AG08396 (cell line): ENCODE measurements at regions not wholly inside any gene's neighbourhood (a gene's known extent, or its start where the extent isn't known, plus 50 kb on each side); places are given as distances from the start of the nearest gene placed in this dataset.
"Not testable (repeated sequence)": the region's sequence is repeated elsewhere in the genome, so short reads cannot be mapped to it uniquely, and the experiment has no call there.

Experiments used
- DNase-seq: peaks from one replicate; pipeline ENCODE4 v3.0.0; 2012; ENCODE audit warnings: low spot score, mixed read lengths

DNA sequence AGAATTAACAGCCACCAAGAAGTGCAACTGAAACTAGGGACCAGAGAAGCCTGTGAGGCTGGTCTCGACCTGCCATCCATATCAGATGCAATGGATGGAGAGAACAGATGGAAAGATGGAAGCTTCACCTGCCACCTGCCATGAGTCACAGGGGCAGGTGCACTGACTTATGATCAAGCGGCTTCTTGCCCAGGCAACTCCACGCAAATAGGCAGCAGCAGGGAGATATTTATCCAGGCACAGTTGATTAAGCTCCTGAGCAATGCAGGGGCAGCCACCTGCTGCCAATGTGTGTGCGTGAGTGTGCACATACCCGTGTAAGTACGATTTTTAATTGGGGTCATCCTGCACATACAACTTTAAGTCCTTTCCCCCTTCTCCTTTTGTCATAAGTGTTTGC lies 174.2 kb downstream of the PTPRU start:
- no peak for DNase-seq

DNA sequence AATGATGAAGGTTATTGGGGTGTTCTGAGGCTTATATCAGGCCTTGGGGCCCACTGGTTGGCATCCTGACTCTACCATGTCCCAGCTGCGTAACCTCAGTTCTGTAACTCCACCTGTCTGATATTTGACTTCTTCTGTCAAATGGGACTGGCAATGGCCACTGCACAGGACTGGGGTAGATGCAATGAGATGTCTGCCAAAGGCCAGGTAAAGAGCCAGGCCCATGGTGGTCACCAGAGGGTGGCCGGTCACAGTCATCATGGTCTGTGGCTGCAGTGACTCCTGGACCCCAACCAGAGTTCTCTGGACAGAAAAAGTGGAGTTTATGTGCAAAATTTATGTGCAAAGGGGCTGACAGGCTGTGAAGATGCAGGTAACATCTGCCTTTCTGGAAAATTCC lies 173.3 kb downstream of the PTPRU start:
- no peak for DNase-seq

DNA sequence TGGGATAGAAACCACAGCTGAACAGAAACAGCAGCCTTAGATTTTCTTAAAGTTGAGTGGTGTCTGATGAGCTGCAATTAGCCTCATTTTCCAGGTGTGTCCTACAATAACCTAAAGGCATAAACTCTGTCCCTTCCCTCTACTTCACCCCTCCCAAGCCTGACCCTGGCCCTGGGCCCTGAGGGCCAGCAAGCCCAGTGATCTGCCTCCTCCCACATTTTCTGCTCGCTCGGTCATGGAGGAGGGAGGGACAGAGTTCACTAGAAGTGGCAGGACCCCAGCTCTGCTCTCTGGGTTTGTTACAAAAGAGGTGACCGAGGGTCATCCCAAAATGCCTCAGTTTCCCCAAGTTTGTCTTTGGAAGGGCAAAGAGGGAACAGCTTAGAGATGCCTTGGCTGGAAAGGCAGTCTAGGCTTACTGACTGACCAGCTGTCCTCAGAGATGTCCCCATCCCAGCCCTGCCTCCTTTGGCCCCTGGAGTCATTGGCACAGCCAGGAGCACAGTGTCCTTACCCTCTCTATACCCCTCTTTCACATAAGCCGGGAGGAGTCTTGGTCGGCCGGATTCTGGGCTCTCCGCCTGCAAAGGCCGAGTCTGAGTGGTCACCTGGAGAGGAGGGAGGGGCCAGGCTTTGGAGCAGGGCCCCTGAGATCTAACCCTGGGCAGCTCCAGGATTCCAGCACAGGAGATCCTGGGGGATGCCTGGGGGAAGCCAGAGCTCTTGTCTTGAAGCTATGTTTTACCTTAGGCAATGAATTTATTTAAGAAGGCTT lies 172.7 kb downstream of the PTPRU start:
- DNase-seq = no peak

DNA sequence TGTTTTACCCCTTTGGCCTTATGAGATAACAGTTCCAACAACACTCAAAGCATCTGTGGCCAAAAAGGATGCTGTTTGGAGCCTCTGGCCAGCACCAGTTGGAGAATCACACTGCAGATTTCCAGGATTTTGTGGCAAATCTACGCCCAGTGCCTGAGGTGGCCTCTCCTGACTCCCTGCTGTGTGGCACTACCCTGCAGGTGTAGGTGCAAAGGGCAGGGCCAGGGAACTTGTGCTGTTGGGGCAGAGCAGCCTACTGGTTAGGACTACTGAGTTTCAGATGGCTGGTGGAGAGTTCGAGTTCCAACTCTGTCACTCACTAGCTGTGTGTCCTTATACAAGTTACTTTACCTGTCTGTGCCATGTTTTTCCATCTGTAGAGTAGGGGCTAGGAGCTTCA lies 170.5 kb downstream of the PTPRU start:
- DNase-seq = no peak

DNA sequence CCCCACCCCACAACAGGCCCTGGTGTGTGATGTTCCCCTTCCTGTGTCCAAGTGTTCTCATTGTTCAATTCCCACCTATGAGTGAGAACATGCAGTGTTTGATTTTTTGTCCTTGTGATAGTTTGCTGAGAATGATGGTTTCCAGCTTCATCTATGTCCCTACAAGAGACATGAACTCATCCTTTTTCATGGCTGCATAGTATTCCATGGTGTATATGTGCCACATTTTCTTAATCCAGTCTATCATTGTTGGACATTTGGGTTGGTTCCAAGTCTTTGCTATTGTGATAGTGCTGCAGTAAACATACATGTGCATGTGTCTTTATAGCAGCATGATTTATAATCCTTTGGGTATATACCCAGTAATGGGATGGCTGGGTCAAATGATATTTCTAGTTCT lies 163.9 kb downstream of the PTPRU start:
- not testable (repeated sequence) for DNase-seq

DNA sequence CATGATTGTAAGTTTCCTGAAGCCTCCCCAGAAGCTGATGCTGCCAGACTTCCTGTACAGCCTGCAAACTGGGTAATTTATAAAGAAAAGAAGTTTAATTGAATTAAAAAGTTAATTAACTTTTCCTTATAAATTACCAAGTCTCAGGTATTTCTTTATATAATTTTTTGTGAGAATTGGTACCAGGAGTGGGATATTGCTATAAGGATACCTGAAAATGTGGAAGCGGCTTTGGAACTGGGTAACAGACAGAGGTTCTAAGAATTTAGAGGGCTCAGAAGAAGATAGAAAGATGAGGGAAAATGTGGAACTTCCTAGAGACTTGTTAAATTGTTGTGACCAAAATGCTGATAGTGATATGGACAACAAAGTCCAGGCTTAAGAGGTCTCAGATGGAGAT lies 163.1 kb downstream of the PTPRU start:
- no peak for DNase-seq

DNA sequence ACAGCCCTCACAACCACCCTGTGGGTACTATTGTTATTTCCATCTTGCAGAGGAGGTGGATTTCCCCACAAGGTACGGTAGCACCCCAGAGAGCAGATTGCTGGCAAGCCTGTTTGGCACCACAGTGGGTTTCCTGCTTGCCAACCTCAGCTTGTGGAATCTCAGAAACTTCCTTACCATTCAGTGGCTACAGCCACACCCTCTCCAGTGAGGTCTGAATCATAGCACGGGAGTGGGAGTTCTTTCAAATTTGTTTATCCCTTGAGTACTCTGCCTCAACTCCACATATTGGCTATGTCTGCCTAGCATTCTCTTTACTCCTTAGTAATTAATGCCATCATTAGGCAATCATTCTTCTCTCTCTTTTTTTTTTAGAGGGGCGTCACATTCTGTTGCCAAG lies 162.1 kb downstream of the PTPRU start:
- no peak for DNase-seq

DNA sequence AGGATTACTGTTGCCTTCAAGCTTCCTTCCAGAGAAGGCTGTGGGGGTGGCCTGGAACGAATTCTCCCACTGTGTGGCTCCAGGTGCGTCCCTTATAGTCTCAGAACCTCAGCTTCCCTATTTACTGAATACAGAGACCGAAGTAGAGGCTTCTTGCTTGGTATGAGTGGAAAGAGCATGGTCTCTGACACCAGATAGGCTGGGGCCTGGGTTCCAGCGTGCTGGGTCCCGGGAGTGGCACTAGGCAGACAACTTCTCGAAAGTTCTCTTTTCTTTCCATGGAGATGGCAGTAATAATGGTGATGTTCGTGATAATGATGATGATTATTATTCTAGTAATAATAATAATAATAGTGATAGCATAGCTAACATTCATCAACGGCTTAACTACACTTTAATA lies 161.7 kb downstream of the PTPRU start:
- no peak for DNase-seq

DNA sequence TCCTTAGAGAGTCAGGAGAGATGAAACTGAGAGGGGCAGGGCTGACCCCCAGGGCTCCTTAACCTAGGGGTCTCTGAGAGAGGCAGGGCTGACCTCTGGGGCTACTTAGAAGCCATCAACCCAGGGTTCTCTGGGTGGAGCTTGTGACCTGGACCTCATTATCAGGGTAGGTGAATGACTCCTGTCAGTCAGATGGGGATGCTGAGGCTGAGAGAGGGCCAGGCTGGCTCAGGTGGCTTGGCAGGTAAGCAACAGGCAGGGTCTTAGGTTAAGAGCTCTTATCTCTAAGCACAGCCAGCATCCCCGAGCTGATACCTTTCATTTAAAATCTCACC lies 160.9 kb downstream of the PTPRU start:
- DNase-seq = no peak

DNA sequence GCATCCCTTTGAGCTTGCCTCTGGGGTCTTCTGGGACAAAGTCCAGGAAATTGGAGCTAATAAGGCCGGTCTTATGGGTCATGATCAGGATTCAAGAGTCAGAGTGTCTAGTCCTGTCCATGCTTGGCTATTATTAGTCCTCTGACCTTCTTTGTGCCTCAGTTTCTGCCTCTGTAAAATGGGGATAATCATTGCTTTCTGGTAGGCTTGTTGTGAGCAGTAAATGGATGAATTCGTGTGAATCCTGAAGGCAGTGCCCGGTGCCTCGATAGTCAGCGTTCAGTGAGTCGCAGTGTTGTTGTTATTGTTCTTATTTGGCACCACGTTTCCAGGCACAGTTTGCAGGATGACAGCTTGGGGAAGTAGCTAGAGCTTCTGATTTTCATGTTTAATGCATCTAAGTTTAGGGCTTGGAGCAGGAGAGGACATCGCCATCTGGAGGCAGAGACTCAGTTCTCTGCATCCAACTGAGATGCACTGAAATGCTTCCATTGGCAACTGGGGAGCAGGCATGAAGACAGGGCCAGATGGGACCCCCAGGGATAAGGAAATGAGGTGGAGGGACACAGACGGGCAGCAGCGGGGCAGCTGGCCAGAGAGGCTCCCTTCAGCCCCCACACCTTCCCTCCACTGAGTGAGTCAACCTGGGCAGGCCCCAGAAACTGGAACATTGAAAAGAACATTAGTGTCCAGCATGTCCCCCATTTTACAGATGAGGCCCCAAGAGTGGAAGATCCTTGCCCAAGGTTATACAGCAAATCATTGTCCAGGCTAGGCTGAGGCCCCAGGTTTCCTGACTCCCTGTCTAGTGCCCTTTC lies 160.3 kb downstream of the PTPRU start:
- no peak for DNase-seq

DNA sequence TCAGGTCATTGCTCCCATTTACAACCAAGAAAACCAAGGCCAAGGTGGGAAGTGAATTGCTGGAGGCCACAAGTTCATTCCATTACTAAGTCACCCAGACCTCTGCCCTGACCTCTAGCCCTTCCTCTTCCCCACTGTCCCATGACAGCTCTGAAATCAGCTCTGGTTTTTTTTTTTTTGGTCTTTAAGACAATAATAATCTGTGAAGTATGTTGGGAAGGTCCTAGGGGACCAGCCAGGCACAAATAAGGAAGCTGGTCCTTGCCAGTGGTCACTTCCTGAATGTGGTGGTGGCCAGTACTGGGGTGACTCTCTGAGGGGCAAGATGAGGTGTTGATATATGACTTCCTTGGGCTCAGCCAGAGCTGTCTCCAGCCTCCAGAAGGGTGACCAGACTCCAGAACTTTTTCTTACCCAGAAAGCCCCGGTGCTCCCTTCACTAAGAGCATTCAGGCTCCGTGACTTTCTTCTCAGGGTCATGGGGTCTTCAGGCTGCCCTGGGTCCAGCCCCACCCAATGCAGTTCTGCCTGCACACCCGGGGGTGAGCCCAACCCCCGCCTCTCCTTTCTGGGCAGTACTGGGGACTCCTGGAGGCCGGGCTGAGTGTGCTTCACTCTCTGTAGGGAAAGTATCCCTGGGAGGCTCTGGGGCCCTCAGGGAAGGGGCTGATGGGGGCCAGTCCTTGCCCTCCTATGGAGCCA lies 159.6 kb downstream of the PTPRU start:
- no peak for DNase-seq

DNA sequence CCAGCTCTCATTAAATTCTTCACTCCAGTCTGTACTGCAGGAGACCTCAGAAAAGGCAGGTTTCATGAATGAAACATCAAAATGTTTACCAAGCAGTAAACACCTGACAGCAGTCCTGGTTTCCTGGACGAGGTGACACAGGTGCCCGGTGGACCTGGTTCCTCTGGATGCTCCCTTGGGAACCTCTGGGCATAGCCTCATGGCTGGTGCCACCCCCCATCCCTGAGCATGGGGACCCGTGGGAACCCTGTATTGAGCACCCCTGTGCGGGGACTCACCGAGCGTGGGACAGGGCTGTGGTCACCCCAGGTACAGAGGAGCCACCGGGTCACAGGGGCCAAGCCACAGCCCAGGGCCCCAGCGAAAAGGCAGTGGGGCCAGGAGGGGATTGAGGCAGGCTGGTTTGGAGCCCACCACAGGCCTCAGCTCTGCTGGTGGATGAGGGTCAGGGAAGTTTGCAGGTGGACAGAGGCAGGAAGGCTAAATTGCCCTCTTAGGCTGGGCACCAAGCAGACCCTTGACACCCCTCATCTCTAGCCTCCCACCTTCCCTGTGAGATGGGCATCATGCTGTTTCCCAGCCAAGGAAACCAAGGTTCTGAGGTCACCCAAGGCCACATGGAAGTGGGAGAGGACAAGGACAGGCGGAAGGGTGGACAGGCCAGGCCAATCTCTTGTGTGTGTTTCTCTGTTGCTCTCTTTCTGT lies 158.4 kb downstream of the PTPRU start:
- DNase-seq = no peak

DNA sequence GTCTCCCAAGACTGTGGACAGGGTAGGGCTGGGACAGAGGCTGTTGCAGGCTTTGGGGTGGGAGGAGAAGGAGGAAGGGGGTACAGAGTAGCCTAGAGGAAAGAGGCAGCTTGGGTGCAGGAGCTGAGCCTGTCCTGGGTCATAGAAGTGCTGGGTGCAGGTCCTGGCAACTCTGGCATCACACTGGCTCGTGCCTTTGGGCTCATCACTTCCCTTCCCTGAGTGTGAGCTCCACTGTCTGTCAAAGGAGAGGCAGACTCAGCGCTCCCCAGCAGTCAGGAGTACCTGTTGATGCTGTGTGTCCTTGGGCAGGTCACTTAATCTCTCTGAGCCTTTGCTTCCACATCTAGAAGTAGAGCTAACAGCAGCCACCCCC lies 157.1 kb downstream of the PTPRU start:
- DNase-seq = no peak

DNA sequence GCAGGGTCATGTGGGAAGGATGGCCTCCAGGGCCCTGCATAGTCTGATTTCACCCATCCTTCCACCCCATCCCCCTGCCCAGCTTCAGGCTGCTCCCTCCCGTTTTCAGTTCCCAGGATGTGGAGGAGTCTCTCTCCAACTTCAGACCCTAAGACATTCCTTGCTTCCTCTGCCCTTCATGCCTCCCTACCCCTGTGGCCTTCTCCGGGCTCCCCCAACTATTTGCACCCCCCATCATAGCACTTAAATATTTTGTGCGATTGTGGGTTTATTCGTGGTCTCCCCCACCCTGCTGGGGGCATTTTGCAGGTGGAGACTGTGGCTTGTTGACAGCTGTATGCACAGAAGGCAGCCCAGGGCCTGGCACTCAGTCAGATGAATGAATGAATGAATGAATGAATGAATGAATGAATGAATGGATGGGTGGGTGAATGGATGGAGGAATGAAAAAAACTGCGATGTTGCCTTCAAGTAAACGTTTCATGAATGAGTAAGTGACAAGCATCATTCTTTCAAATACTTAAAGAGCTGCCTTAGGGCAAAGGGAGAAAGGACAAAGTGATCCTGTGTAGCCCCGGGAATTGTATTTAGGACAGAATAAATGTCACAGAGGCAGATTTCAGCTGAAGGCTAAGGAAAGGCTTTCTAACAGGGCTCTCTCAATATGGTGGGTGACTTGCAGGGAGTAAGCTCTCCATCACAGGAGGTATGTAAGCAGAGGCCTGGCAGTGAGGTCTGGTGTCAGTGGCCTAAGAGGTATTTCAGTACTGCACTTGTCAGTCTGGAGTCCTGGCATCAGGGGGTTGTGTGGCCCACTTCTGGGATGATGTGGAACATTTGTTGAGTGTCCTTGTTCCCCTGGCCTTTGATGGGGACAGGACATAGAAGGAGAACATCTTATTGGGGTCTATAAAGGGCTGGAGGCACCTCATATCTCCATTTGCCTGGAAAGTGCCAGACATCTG lies 156.4 kb downstream of the PTPRU start:
- DNase-seq = no peak

DNA sequence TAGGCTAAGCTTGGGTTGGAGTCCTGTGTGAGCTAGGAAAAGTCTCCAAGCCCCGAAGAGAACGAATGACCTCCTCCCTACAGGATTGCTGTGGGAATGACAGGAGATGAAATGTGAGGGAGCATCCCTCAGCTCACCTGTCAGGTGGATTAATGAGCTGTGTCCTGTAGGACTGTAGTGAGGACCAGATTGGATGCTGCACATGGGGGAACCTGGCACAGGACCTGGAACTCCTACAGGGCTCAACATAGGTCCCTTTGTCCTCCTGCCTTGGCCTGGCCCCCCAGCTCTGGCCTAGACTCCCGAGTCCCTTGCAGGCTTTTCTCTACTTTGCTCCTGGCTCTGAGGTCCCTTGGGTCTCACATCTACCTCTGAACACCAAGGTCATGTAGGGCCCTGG lies 155.7 kb downstream of the PTPRU start:
- no peak for DNase-seq

DNA sequence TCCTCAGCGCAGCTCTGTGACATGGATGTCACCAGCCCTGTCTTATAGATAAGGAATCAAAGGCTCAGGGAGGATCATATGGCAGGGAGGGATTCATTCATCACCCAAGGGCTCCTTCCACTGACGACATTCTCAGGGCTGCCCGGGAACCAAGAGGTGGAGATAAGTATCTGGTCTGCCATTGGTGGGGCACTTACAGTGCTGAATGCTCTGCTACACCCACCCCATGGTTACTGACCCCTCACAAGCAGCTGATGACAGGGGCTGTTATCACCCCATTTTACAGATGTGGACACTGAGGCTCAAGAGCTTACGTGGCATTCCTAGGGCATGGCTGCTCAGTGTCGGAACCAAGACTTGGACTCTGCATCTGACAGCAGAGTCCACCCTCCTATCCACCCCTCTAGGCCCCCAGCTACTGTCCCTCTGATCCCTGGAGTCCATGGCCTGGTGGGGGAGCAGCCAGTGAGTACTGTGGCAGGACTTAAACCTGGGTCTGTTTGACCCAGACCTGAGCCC lies 155.1 kb downstream of the PTPRU start:
- DNase-seq = no peak

DNA sequence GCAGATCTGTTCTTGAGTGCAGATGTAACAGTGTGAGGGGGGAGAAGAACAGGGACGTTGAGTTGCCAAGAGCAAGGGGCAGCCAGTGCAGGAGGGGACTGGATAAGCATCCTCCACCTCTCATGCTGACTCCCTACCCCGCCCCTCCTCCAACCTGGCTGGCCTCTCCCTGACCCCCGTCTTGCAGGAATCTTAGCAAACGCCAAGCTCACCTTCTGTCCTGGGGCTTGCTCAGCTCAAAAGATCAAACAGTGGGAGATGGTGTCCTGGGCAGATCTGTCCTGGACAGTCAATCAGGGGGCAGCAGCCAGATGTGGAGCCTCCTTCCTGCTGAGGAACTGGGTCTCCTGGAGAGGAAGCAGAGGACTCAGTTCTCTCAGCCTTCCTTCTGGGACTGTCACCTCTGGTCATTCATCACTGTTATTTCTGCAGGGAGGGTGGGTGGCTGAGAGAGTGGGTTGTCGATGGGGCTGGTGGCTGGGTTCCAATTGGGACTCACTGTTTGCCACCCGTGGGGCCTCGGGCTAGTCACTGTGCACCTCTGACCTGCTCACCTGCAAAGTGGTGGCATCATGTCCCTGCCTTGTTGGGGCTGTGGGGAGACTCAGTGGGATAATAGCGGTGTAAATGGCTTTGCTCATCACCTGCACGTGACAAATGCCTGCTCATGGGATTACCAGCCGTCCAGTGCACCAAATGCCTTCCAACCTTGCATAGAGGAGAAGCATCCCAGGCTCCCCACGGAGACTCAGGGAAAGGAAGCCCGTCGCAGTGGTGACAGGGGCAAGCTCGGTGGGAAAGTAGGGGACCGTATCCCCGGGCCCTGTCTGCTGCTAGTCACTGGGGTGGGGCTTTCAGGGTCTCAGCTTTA lies 154.4 kb downstream of the PTPRU start:
- DNase-seq = no peak

DNA sequence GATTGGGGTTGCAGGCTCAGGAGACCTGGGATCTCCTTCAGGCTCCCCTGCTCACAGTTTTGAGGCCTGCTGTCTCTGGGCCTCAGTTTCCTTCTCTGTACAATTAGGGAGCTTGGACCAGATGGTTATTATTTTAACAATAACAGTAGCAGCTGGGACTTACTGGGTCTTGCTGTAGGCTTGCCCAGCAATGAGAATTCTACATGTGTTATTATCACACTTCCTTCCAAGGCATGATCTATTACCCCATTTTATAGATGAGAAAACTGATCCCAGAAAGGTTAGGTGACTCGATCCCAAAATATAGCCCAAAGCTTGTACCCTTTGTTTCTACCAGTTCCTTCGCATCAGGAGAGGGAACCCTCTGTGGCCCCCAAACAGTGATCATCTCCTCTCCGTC lies 153.8 kb downstream of the PTPRU start:
- no peak for DNase-seq

DNA sequence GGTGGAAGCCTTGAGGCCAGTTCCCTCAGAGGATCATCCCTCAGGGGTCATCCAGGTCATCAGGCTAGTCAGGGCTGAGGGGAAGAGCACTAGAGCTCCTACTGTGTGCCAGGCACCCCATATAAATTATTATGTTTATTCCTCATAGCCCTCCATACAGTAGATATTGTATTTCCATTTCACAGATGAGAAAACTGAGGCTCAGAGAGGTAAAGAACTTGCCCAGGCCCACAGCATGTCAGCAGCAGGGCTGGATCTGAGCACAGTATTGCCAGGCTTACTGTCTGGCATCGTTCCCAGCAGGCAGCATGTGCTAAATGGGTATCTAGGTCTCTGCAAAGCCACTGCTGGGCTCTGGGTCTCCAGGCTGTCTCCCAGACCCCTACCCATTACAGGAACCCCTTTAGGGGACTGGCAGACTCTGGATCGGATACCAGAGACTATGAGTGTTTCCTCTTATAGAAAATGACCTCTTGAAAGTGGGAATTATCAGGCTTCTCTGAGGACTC lies 153.3 kb downstream of the PTPRU start:
- DNase-seq = no peak

DNA sequence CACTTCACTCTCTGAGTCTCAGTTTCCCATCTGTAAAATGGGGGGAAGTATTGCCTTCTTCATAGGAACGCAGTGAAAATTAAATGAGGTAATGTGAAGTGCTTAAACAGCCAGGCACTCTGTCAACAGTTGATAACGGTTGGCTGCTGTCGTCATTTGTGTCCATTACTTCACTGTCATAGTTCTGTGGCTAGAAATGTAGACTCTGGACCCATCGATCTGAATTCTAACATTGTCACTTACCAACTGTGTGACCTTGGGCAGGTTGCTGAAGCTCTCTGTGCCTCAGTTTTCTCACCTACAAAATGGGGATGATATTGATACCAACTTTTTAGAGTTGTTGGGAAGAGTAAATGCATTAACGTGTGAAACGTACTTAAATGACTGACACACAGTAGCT lies 152.6 kb downstream of the PTPRU start:
- no peak for DNase-seq
